Stimulated activated CD4-positive, alpha-beta T cell treated with anti-CD3 and anti-CD28 coated beads, Interleukin-1b, Interleukin-23, amount 100 ng/mL, for 4 hours (primary cell): ENCODE measurements at regions not wholly inside any gene's neighbourhood (a gene's known extent, or its start where the extent isn't known, plus 50 kb on each side); places are given as distances from the start of the nearest gene placed in this dataset.

Experiments
- DNase-seq, 2 donors: peaks; one replicate each; pipeline ENCODE4 v3.0.0-alpha.2; 2020; ENCODE audit warnings: low read depth in 2 of 2

DNA sequence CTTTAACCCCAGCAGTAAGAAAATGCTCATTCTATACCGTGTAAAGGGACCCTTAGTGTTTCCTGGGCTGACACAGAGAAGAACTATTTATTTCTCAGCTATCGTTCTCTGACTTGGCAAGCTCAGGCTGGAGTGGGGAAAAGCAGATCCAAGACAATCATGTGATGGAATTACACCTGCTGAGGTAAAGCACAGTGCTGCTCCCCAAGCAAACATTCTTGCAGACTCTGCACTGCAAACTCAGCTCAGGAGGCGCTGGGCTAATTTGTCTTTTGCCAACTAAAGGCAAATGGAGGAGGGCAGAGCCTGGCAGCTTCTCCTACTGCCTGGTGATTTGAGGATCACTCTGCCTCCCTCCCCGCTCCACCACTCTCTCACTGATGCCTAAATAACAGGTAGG is 57.8 kb upstream of the FUT8 start:
- DNase-seq, result no peak

DNA sequence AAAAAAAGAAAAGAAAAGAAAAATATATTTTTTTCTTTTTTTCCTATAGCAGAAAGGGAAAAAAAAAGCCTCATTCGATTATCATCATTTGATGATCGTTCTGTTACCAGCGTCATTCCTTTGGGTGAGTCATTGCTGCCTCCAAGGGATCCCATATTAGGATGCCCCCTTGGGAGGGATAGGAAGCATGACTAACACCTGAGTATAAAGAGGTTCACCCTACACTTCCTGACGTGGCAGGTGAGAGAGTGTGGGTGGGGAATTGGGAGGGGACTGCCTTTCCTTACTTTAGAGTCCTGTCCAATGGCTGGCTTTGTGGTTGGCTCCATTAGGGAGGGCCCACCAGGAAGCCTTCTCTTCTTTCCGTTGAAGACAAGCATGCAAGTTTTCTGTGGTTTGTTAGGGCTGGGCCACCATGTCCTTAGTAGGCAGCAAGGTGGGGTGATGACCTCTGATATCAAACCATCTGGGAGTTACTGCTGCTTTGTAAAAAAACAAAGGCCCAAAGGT is 56.1 kb upstream of the FUT8 start:
- no peak for DNase-seq

DNA sequence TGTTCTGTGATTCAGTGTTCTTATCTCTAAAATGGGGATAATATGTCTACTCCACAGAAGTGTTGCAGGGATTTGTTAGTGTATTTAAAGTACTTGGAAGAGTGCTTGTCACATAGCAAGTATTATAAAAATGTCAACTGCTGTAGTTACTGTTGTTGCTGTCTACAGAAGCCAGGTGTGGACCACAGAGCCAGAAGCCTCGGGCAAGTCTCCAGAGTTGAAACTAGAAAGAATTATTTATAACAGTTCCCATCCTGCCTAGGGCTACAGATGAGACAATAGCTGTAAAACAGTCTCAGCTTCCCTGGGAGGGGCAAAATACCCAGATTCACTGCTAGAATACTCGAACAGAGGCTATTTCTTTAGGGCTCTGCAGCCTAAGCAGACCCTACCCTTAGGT is 55.4 kb upstream of the FUT8 start:
- no peak for DNase-seq

DNA sequence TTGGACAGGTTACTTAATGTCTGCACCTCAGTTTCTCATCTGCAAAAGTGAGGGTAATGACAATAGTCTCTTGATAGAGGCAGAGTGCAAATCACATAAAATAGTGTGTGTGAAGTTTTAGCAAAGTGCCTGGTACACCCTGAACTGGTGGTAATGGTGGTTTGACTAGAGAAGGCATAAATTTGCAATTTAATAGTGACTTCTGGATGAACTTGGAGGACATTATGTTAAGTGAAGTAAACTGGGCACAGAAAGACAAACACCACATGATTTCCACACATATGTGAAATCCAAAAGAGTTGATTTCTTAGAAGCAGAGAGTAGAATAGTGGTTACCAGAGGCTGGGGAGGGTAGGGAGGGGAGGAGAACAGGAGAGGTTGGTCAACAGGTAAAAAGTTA is 54.8 kb upstream of the FUT8 start:
- no peak for DNase-seq

DNA sequence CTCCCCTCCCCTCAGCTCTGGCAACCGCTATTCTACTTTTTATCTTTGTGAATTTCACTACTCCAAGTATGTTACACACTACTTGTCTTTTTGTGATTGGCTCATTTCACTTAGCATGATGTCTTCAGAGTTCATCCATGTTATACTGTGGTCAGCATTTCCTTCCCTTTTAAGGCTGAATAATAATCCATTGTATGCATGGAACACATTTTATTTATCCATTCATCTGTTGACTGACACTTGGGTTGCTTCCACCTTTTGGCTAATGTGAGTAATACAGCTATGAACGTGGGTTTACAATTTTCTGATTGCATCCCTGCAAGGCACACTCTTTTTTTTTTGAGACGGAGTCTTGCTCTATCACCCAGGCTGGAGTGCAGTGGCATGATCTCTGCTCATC is 53.0 kb upstream of the FUT8 start:
- no peak for DNase-seq

DNA sequence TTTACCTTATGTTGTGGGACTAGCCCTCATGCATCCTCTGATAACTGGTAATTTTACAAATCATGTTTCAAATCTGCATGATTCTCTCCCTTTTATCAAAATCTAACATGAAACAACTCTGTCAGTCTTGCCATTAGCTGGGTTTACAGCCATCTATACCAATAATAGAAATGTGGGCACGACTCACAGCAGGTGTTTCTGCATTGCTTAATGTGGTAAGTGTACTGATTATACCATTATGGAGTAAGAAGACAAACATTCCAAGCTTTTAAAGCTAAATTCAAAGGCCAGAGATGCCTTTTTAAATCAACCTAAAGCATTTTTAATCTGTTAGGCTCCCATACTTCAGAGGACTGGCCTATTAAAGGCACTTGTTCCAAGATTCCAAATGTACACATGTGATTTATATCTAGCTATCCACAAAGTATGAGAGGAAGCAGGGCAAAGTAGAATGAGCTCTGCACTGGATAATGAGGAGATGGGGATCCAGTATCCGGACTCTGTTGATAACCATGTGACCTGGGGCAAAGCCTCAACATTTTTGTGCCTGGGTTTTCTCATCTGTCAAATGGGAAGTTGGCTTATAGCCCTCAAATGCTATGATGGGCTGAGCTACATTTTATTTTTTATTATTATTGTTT is 52.3 kb upstream of the FUT8 start:
- DNase-seq, result no peak

DNA sequence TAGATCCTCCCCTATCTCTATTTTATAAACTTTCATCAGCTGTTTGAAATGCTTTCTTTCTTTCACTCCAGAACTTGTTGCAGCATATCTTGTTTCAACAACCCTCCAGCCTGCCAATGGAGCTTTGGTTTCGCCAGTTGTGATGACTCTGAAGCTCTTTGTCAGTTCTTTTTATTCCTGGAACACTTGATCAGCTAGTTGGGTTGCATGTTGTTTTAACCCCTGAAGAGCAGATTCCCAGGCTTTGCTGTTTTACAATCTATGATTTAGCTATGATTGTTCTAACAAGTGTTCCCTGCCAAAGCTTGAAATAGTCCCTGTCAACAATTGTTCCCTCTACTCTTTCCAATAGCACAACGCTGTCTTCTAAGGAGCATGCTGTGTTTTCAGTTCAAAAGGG is 50.6 kb upstream of the FUT8 start:
- no peak for DNase-seq
